H1 (cell line): ENCODE measurements at regions not wholly inside any gene's neighbourhood (a gene's known extent, or its start where the extent isn't known, plus 50 kb on each side); places are given as distances from the start of the nearest gene placed in this dataset.
"Not testable (repeated sequence)": the region's sequence is repeated elsewhere in the genome, so short reads cannot be mapped to it uniquely, and the experiment has no call there.

Experiments
- CTCF ChIA-PET: fragments of 300-600 bp; sonication (Branson Sonifier 250); formaldehyde crosslinking; loops from one replicate; lab custom pipeline; 2021; ENCODE audit not compliant: partially characterized antibody; lab: Charles Lee
- POLR2A ChIA-PET: fragments of 300-600 bp; sonication (Branson Sonifier 250); formaldehyde crosslinking; loops from one replicate; lab custom pipeline; 2021; ENCODE audit warnings: inconsistent platforms; ENCODE audit not compliant: partially characterized antibody; lab: Charles Lee
- DNase-seq, 2 experiments: peaks; one replicate each; pipeline versions ENCODE4 v3.0.0 to v3.0.0-alpha.2; 2010 to 2022; ENCODE audit warnings: low spot score in 2 of 2, low read depth in 1 of 2, mixed read lengths in 1 of 2
- FAIRE-seq: peaks from 2 replicates; lab custom pipeline; 2011; peaks lifted over from hg19 to GRCh38; lab: Jason Lieb, UNC
- H2AFZ ChIP-seq: 2 replicates; pipeline ENCODE4 v1.8.1; 2012; ENCODE audit warnings: low read length, inconsistent platforms
- H2AK5ac ChIP-seq: 2 replicates; pipeline ENCODE4 v1.6.1; 2013; ENCODE audit warnings: low read depth, low read length
- H2BK120ac ChIP-seq: replicated peaks from 2 replicates; pipeline ENCODE3; 2013; ENCODE audit warnings: low read depth, low read length, inconsistent platforms
- H2BK12ac ChIP-seq: 2 replicates; pipeline ENCODE4 v1.6.1; 2013; ENCODE audit warnings: low read depth, low read length
- H2BK15ac ChIP-seq: 2 replicates; pipeline ENCODE4 v1.6.1; 2013; ENCODE audit warnings: low read length
- H2BK20ac ChIP-seq: 2 replicates; pipeline ENCODE4 v1.6.1; 2013; ENCODE audit warnings: low read length
- H2BK5ac ChIP-seq: 2 replicates; pipeline ENCODE4 v1.6.1; 2013; ENCODE audit warnings: low read depth, low read length
- H3K14ac ChIP-seq: 2 replicates; pipeline ENCODE4 v1.6.1; 2013; ENCODE audit warnings: inconsistent platforms; ENCODE audit not compliant: insufficient read length
- H3K18ac ChIP-seq: 2 replicates; pipeline ENCODE4 v1.6.1; 2013; ENCODE audit warnings: low read length; ENCODE audit errors: extremely low read depth
- H3K23ac ChIP-seq: 2 replicates; pipeline ENCODE4 v1.6.1; 2013; ENCODE audit warnings: inconsistent platforms; ENCODE audit not compliant: insufficient read length
- H3K23me2 ChIP-seq: 2 replicates; pipeline ENCODE4 v1.6.1; 2013; ENCODE audit warnings: low read depth, low read length
- H3K27ac ChIP-seq: 2 replicates; pipeline ENCODE4 v1.6.1; 2011; ENCODE audit warnings: low read depth, low read length, inconsistent platforms
- H3K27me3 ChIP-seq, 4 experiments: replicated peaks in 1 of 4; 1 replicate in 1 of 4; 2 replicates in 3 of 4; pipeline versions ENCODE4 v1.6.1 to v1.8.1; 2011 to 2013; ENCODE audit warnings: low read length in 3 of 4, mild to moderate bottlenecking in 3 of 4, inconsistent platforms in 2 of 4, mixed read lengths in 2 of 4, moderate library complexity in 1 of 4; ENCODE audit not compliant: control insufficient read depth in 3 of 4, insufficient read depth in 3 of 4; ENCODE audit errors: extremely low read depth in 1 of 4
- H3K36me3 ChIP-seq, 4 experiments: 2 replicates each; pipeline versions ENCODE4 v1.6.1 to v1.8.1; 2011 to 2013; ENCODE audit warnings: mild to moderate bottlenecking in 4 of 4, low read length in 3 of 4, moderate library complexity in 2 of 4, control low read depth in 1 of 4, inconsistent platforms in 1 of 4; ENCODE audit not compliant: insufficient read depth in 4 of 4, control insufficient read depth in 2 of 4
- H3K4ac ChIP-seq: replicated peaks from 2 replicates; pipeline ENCODE3; 2013; ENCODE audit warnings: low read length, low read depth, mixed read lengths, inconsistent platforms; ENCODE audit not compliant: insufficient read length
- H3K4me1 ChIP-seq, 4 experiments: replicated peaks in 1 of 4; 1 replicate in 1 of 4; 2 replicates in 3 of 4; pipeline versions ENCODE4 v1.6.1 to v1.8.1; 2011 to 2013; ENCODE audit warnings: low read length in 3 of 4, inconsistent platforms in 2 of 4, mixed read lengths in 1 of 4; ENCODE audit not compliant: insufficient read depth in 4 of 4, control insufficient read depth in 3 of 4
- H3K4me2 ChIP-seq, 2 experiments: 2 replicates each; pipeline versions ENCODE4 v1.6.1 to v1.8.1; 2011 to 2013; ENCODE audit warnings: low read depth in 2 of 2, low read length in 2 of 2, control low read depth in 1 of 2, inconsistent platforms in 1 of 2, mild to moderate bottlenecking in 1 of 2; ENCODE audit not compliant: insufficient read depth in 1 of 2
- H3K4me3 ChIP-seq, 4 experiments: fragments of 200-600, 300-600 bp in 1 of 4; sonication (generic), shearing (Covaris generic), sonication (Bioruptor Twin) in 1 of 4; 2 replicates each; pipeline versions ENCODE4 v1.5.1 to v1.8.1; 2011 to 2016; ENCODE audit warnings: low read length in 4 of 4, low read depth in 3 of 4, control low read depth in 2 of 4, inconsistent platforms in 2 of 4, mild to moderate bottlenecking in 2 of 4, mixed read lengths in 1 of 4, moderate library complexity in 1 of 4; ENCODE audit not compliant: insufficient read depth in 2 of 4; ENCODE audit errors: extremely low read depth in 1 of 4
- H3K56ac ChIP-seq: replicated peaks from 2 replicates; pipeline ENCODE3; 2013; ENCODE audit warnings: low read depth, mild to moderate bottlenecking, mixed read lengths, low read length, inconsistent platforms; ENCODE audit not compliant: insufficient read length
- H3K79me1 ChIP-seq: 2 replicates; pipeline ENCODE4 v1.6.1; 2013; ENCODE audit warnings: low read depth, low read length, control low read depth
- H3K79me2 ChIP-seq, 2 experiments: 2 replicates each; pipeline versions ENCODE4 v1.6.1 to v1.8.1; 2012 to 2013; ENCODE audit warnings: low read length in 2 of 2, mild to moderate bottlenecking in 2 of 2, inconsistent platforms in 1 of 2; ENCODE audit not compliant: insufficient read depth in 2 of 2, control insufficient read depth in 1 of 2
- H3K9ac ChIP-seq, 4 experiments: replicated peaks in 1 of 4; 1 replicate in 1 of 4; 2 replicates in 3 of 4; pipeline versions ENCODE4 v1.6.1 to v1.8.1; 2011 to 2013; ENCODE audit warnings: low read depth in 3 of 4, low read length in 3 of 4, control low read depth in 2 of 4, mild to moderate bottlenecking in 2 of 4, moderate library complexity in 2 of 4, inconsistent platforms in 1 of 4; ENCODE audit errors: extremely low read depth in 1 of 4
- H3K9me3 ChIP-seq, 2 experiments: 2 replicates each; pipeline versions ENCODE4 v1.6.1 to v1.8.1; 2012 to 2013; ENCODE audit warnings: mild to moderate bottlenecking in 2 of 2, moderate library complexity in 2 of 2, control low read depth in 1 of 2, inconsistent platforms in 1 of 2, low read depth in 1 of 2, low read length in 1 of 2, mixed read lengths in 1 of 2; ENCODE audit not compliant: insufficient read depth in 2 of 2
- H4K20me1 ChIP-seq, 2 experiments: replicated peaks in 1 of 2; 2 replicates each; pipeline versions ENCODE3 to v1.8.1; 2011 to 2013; ENCODE audit warnings: inconsistent platforms in 2 of 2, low read length in 2 of 2, mild to moderate bottlenecking in 1 of 2; ENCODE audit not compliant: insufficient read depth in 2 of 2, control insufficient read depth in 1 of 2
- H4K5ac ChIP-seq: 2 replicates; pipeline ENCODE4 v1.6.1; 2013; ENCODE audit warnings: low read length, low read depth, mixed read lengths, inconsistent platforms; ENCODE audit not compliant: insufficient read length
- H4K8ac ChIP-seq: 2 replicates; pipeline ENCODE4 v1.8.0; 2013; ENCODE audit warnings: mild to moderate bottlenecking, moderate library complexity, low read length, inconsistent platforms; ENCODE audit not compliant: insufficient read depth; ENCODE audit errors: extremely low read depth
- H4K91ac ChIP-seq: replicated peaks from 2 replicates; pipeline ENCODE3; 2013; ENCODE audit warnings: low read length, mixed read lengths, inconsistent platforms; ENCODE audit not compliant: insufficient read length
- CREB1 ChIP-seq: IDR thresholded peaks from 2 replicates; pipeline ENCODE4 v1.6.1; 2012; ENCODE audit warnings: inconsistent platforms
- EP300 ChIP-seq, 2 experiments: IDR thresholded peaks; 1 replicate in 1 of 2; 2 replicates in 1 of 2; pipeline ENCODE4 v1.6.1; 2011 to 2012; ENCODE audit warnings: low read depth in 2 of 2, low read length in 2 of 2, mild to moderate bottlenecking in 2 of 2, borderline replicate concordance in 1 of 2, inconsistent platforms in 1 of 2, moderate library complexity in 1 of 2
- NANOG ChIP-seq: IDR thresholded peaks from 2 replicates; pipeline ENCODE4 v1.6.1; 2011; ENCODE audit warnings: low read length, low read depth, mild to moderate bottlenecking, inconsistent platforms; ENCODE audit not compliant: insufficient read depth, poor library complexity, severe bottlenecking
- POLR2AphosphoS5 ChIP-seq: IDR thresholded peaks from 2 replicates; pipeline ENCODE4 v1.6.1; 2011; ENCODE audit warnings: low read depth, low read length
- TCF12 ChIP-seq: IDR thresholded peaks from 2 replicates; pipeline ENCODE4 v1.6.1; 2011; ENCODE audit warnings: low read depth, mild to moderate bottlenecking, low read length
- YY1 ChIP-seq: IDR thresholded peaks from 2 replicates; pipeline ENCODE4 v1.6.1; 2011; ENCODE audit warnings: low read depth, mild to moderate bottlenecking, low read length
- WGBS, 2 experiments: shearing (Covaris generic) in 1 of 2; methylation state at CpG; one replicate each; pipeline versions ENCODE4 v1.1.6 to v1.1.7; 2013 to 2015; ENCODE audit warnings: low lambda C conversion rate in 2 of 2, mixed read lengths in 2 of 2, inconsistent platforms in 1 of 2, low coverage in 1 of 2, missing lambda C conversion rate in 1 of 2; ENCODE audit not compliant: insufficient replicate concordance in 2 of 2, insufficient coverage in 1 of 2, insufficient read length in 1 of 2; ENCODE audit errors: extremely low coverage in 1 of 2, missing lambda C conversion rate in 1 of 2; 5-methylcytosine and 5-hydroxymethylcytosine counted together

DNA sequence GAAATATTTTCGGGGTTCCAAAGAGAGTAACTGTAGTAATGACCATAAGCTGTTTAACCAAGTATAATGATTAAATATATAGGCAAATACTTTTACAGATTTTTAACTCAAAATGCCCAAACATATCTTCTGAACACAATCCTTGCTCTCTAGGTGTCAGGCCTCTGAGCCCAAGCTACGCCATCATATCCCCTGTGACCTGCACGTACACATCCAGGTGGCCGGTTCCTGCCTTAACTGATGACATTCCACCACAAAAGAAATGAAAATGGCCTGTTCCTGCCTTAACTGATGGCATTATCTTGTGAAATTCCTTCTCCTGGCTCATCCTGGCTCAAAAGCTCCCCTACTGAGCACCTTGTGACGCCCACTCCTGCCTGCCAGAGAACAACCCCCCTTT, 1305.1 kb upstream of the ACVR2A start:
- H3K4me1 ChIP-seq: peaks cover 2 to 26% (median 15%) of the 10 kb centered on the region in 4 experiments; a peak in 6 of 7 replicates
- peak; percentile 36; the same call in 1 of the 2 replicates for TF ChIP-seq POLR2AphosphoS5
- TF ChIP-seq YY1: 0 out of 2 replicates have a peak, but pooled peaks have one; percentile 66
- TF ChIP-seq TCF12: 0 out of 2 replicates have a peak, but pooled peaks have one; percentile 86
- TF ChIP-seq CREB1: peak; percentile 33; the same call in 1 of the 2 replicates
- TF ChIP-seq EP300 (IDR thresholded peaks at IDR 0.05; ENCODE audit: borderline replicate concordance in 1 of 2, low read depth in 2 of 2, low read length in 2 of 2): peak in 1 of 2 experiments; percentile 66; a peak in 1 of 3 replicates
- TF ChIP-seq NANOG: peak; percentile 37
- H3K23ac ChIP-seq, H2BK15ac ChIP-seq, H3K9me3 ChIP-seq, H4K20me1 ChIP-seq, H3K23me2 ChIP-seq, H4K8ac ChIP-seq, H3K9ac ChIP-seq, H3K79me2 ChIP-seq, H2AFZ ChIP-seq, DNase-seq, H3K4me3 ChIP-seq, FAIRE-seq, H3K36me3 ChIP-seq, H3K27me3 ChIP-seq, H3K79me1 ChIP-seq, H3K14ac ChIP-seq, H2BK20ac ChIP-seq: not testable (repeated sequence)
- WGBS, 2 experiments: 13% methylated on average over 5 of the region's 5 CpGs; no CpG with 5 or more reads in 1 of the 2 experiments
- H4K91ac ChIP-seq: peak overlapping the region; percentile 96
- H2BK12ac ChIP-seq: peak overlapping the region; percentile 46; the same call in 1 of the 2 replicates
- peak overlapping the region; percentile 93; the same call in 1 of the 2 replicates for H3K18ac ChIP-seq
- peak overlapping the region; percentile 58 for H2AK5ac ChIP-seq
- peak overlapping the region; percentile 80; the same call in 1 of the 2 replicates for H3K27ac ChIP-seq
- ChIA-PET CTCF (interaction anchor here (1.2 to 2.1 kb wide), 2 partner anchors 14 to 16 kb away, joined by 3 to 8 read pairs; no protein-coding TSS in a partner anchor), POLR2A (interaction anchor here (1.0 to 2.9 kb wide), 7 partner anchors 9 to 620 kb away, joined by 3 to 18 read pairs (median 4); no protein-coding TSS in a partner anchor)
- H3K4me2 ChIP-seq: peak overlapping the region in 1 of 2 experiments; percentile 58; a peak in 1 of 4 replicates
- peak overlapping the region; percentile 85 for H3K4ac ChIP-seq
- peak overlapping the region; percentile 99 for H2BK5ac ChIP-seq
- peak overlapping the region; percentile 75 for H4K5ac ChIP-seq
- H3K56ac ChIP-seq: peak overlapping the region; percentile 56
- peak overlapping the region; percentile 100 for H2BK120ac ChIP-seq
